ENCODE measurements at regions not wholly inside any gene's neighbourhood (a gene's known extent, or its start where the extent isn't known, plus 50 kb on each side); places are given as distances from the start of the nearest gene placed in this dataset.
A peak's percentile ranks its signal among the peaks of the same experiment; 100 is the strongest.
"Not testable (repeated sequence)": the region's sequence is repeated elsewhere in the genome, so short reads cannot be mapped to it uniquely, and the experiment has no call there.

DNA sequence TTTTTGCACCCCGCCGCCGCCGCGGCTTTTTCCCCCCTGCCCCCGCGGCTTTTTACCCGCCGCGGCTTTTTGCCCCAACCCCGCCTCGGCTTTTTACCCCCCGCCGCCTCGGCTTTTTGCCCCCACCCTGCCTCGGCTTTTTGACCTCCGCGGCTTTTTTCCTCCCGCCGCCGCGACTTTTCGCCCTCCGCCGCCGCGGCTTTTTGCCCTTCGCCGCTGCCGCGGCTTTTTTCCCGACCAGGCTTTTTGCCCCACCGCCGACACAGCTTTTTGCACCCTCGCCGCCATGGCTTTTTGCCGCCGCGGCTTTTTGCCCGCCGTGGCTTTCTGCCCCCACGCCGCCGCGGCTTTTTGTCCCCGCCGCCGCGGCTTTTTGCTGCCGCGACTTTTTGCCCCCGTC is 137.0 kb upstream of the TP53TG3D start:
- H3K27ac ChIP-seq (ENCODE audit: insufficient read depth, low read depth, low read length) = no peak overlapping the region
- ChIA-PET POLR2A (no interaction called here), CTCF (no interaction called here)
- no peaks in the 10 kb centered on the region for H3K9me3 ChIP-seq (replicated peaks; ENCODE audit: control insufficient read depth, insufficient read depth, low read length)
- no peaks in the 10 kb centered on the region for H3K79me2 ChIP-seq (ENCODE audit: control insufficient read depth, insufficient read depth, low read length)
- peak overlapping the region in 1 of 3 experiments; percentile 25 for H3K4me3 ChIP-seq (replicated peaks in 1 of 3; ENCODE audit: insufficient read depth in 1 of 3, low read depth in 1 of 3, low read length in 3 of 3)
- dilution Hi-C loops (cut with MboI; ENCODE audit: extremely low pct_ligation_motif_present, low sequenced_read_pairs) (no loop called here), intact Hi-C loops (cut with micrococcal nuclease) (no loop called here)
- BruUV-seq (replicated peaks) = no TSS peak
- no peaks in the 10 kb centered on the region for H3K27me3 ChIP-seq (ENCODE audit: control insufficient read depth in 2 of 2, insufficient read depth in 2 of 2, low read length in 2 of 2)
- no peaks in the 10 kb centered on the region for H3K4me1 ChIP-seq (ENCODE audit: control insufficient read depth, extremely low read depth, insufficient read depth, low read length)
- H3K4me2 ChIP-seq (ENCODE audit: insufficient read depth, low read length) = no peak overlapping the region
- no peaks in the 10 kb centered on the region for H3K36me3 ChIP-seq (ENCODE audit: control insufficient read depth in 2 of 2, extremely low read depth in 1 of 2, insufficient read depth in 2 of 2, low read length in 2 of 2)
- no peak for FAIRE-seq
- DNase-seq (ENCODE audit: low read depth, low spot score) = no peak
- no peaks in the 10 kb centered on the region for H4K20me1 ChIP-seq (replicated peaks; ENCODE audit: control insufficient read depth, extremely low read depth, insufficient read depth, low read length)
- no peak overlapping the region for H2AFZ ChIP-seq (ENCODE audit: low read depth, low read length)
- TF ChIP-seq GATA2 (IDR thresholded peaks at IDR 0.05; ENCODE audit: insufficient read depth, insufficient read length, low read depth, low read length) (no peak), MYC (IDR thresholded peaks at IDR 0.05; ENCODE audit: low read depth, low read length) (no peak), MAX (IDR thresholded peaks at IDR 0.05; ENCODE audit: insufficient read depth, insufficient read length) (no peak)
- H3K9ac ChIP-seq (replicated peaks; ENCODE audit: extremely low read depth, insufficient read depth, low read length) = no peak overlapping the region
- no peaks in the 10 kb centered on the region for H3K9me1 ChIP-seq (replicated peaks; ENCODE audit: control insufficient read depth, extremely low read depth, insufficient read depth, low read length)

DNA sequence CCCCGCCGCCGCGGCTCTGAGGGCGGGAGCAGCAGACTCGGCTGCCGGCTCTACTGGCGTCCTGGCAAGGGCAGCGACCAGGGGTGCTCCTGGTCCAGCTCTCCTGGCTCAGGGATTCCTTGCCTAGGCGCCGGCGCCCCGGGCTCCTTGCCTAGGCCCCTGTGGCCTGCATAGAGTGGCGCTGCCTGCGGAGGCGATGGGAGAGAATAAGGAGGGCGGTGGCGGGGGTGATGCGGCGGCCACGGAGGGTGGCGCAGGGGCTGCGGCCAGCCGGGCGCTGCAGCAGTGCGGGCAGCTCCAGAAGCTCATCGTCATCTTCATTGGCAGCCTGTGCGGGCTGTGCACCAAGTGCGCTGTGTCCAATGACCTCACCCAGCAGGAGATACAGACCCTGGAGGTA is 136.6 kb upstream of the TP53TG3D start:
- H3K79me2 ChIP-seq (ENCODE audit: control insufficient read depth, insufficient read depth, low read length); DNase-seq (ENCODE audit: low read depth, low spot score); H3K36me3 ChIP-seq (ENCODE audit: control insufficient read depth in 2 of 2, extremely low read depth in 1 of 2, insufficient read depth in 2 of 2, low read length in 2 of 2); H3K9ac ChIP-seq (replicated peaks; ENCODE audit: extremely low read depth, insufficient read depth, low read length); FAIRE-seq; H3K4me2 ChIP-seq (ENCODE audit: insufficient read depth, low read length); intact Hi-C loops (cut with micrococcal nuclease); H3K4me1 ChIP-seq (ENCODE audit: control insufficient read depth, extremely low read depth, insufficient read depth, low read length); H3K27me3 ChIP-seq (ENCODE audit: control insufficient read depth in 2 of 2, insufficient read depth in 2 of 2, low read length in 2 of 2); BruUV-seq (replicated peaks); CTCF ChIA-PET; POLR2A ChIA-PET; H2AFZ ChIP-seq (ENCODE audit: low read depth, low read length); H4K20me1 ChIP-seq (replicated peaks; ENCODE audit: control insufficient read depth, extremely low read depth, insufficient read depth, low read length); dilution Hi-C loops (cut with MboI; ENCODE audit: extremely low pct_ligation_motif_present, low sequenced_read_pairs); H3K9me1 ChIP-seq (replicated peaks; ENCODE audit: control insufficient read depth, extremely low read depth, insufficient read depth, low read length); H3K27ac ChIP-seq (ENCODE audit: insufficient read depth, low read depth, low read length); H3K9me3 ChIP-seq (replicated peaks; ENCODE audit: control insufficient read depth, insufficient read depth, low read length); H3K4me3 ChIP-seq (replicated peaks in 1 of 3; ENCODE audit: insufficient read depth in 1 of 3, low read depth in 1 of 3, low read length in 3 of 3): not testable (repeated sequence)

DNA sequence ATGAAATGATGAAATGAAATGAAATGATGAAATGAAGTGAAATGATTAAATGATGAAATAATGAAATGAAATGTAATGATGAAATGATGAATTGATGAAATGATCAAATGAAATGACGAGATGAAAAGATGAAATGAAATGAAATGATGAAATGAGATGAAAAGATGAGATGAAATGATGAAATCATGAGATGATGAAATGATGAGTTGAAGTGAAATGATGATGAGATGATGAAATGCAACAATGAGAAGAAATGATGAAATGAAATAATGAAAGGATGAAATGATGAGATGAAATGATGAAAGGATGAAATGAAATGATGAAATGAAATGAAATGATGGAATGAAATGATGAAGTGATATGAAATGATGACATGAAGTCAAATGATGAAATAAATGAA is 132.7 kb upstream of the TP53TG3D start:
- H3K9me1 ChIP-seq (replicated peaks; ENCODE audit: control insufficient read depth, extremely low read depth, insufficient read depth, low read length); H3K27me3 ChIP-seq (ENCODE audit: control insufficient read depth in 2 of 2, insufficient read depth in 2 of 2, low read length in 2 of 2); H2AFZ ChIP-seq (ENCODE audit: low read depth, low read length); BruUV-seq (replicated peaks); H3K4me3 ChIP-seq (replicated peaks in 1 of 3; ENCODE audit: insufficient read depth in 1 of 3, low read depth in 1 of 3, low read length in 3 of 3); H3K27ac ChIP-seq (ENCODE audit: insufficient read depth, low read depth, low read length); POLR2A ChIA-PET; DNase-seq (ENCODE audit: low read depth, low spot score); dilution Hi-C loops (cut with MboI; ENCODE audit: extremely low pct_ligation_motif_present, low sequenced_read_pairs); H3K79me2 ChIP-seq (ENCODE audit: control insufficient read depth, insufficient read depth, low read length); H4K20me1 ChIP-seq (replicated peaks; ENCODE audit: control insufficient read depth, extremely low read depth, insufficient read depth, low read length); H3K9ac ChIP-seq (replicated peaks; ENCODE audit: extremely low read depth, insufficient read depth, low read length); intact Hi-C loops (cut with micrococcal nuclease); CTCF ChIA-PET; H3K4me2 ChIP-seq (ENCODE audit: insufficient read depth, low read length); FAIRE-seq; H3K4me1 ChIP-seq (ENCODE audit: control insufficient read depth, extremely low read depth, insufficient read depth, low read length); H3K36me3 ChIP-seq (ENCODE audit: control insufficient read depth in 2 of 2, extremely low read depth in 1 of 2, insufficient read depth in 2 of 2, low read length in 2 of 2); H3K9me3 ChIP-seq (replicated peaks; ENCODE audit: control insufficient read depth, insufficient read depth, low read length): not testable (repeated sequence)

GRCh38 chr16:32120779-32121178 is 132.3 kb upstream of the TP53TG3D start:
- H3K27ac ChIP-seq (ENCODE audit: insufficient read depth, low read depth, low read length); H4K20me1 ChIP-seq (replicated peaks; ENCODE audit: control insufficient read depth, extremely low read depth, insufficient read depth, low read length); H3K9me1 ChIP-seq (replicated peaks; ENCODE audit: control insufficient read depth, extremely low read depth, insufficient read depth, low read length); H3K4me1 ChIP-seq (ENCODE audit: control insufficient read depth, extremely low read depth, insufficient read depth, low read length); CTCF ChIA-PET; POLR2A ChIA-PET; H3K9ac ChIP-seq (replicated peaks; ENCODE audit: extremely low read depth, insufficient read depth, low read length); H3K4me3 ChIP-seq (replicated peaks in 1 of 3; ENCODE audit: insufficient read depth in 1 of 3, low read depth in 1 of 3, low read length in 3 of 3); BruUV-seq (replicated peaks); FAIRE-seq; H3K36me3 ChIP-seq (ENCODE audit: control insufficient read depth in 2 of 2, extremely low read depth in 1 of 2, insufficient read depth in 2 of 2, low read length in 2 of 2); H3K79me2 ChIP-seq (ENCODE audit: control insufficient read depth, insufficient read depth, low read length); H2AFZ ChIP-seq (ENCODE audit: low read depth, low read length); H3K4me2 ChIP-seq (ENCODE audit: insufficient read depth, low read length); H3K27me3 ChIP-seq (ENCODE audit: control insufficient read depth in 2 of 2, insufficient read depth in 2 of 2, low read length in 2 of 2); intact Hi-C loops (cut with micrococcal nuclease); DNase-seq (ENCODE audit: low read depth, low spot score); dilution Hi-C loops (cut with MboI; ENCODE audit: extremely low pct_ligation_motif_present, low sequenced_read_pairs); H3K9me3 ChIP-seq (replicated peaks; ENCODE audit: control insufficient read depth, insufficient read depth, low read length): not testable (repeated sequence)
